Pancreas (tissue), 10 donors: ENCODE measurements at regions not wholly inside any gene's neighbourhood (a gene's known extent, or its start where the extent isn't known, plus 50 kb on each side); places are given as distances from the start of the nearest gene placed in this dataset.

Experiments
- ATAC-seq, 4 donors: fragments of 200-7000 bp; cut with Tn5 transposase; one replicate each; pipeline versions ENCODE4 v1.8.0 to v1.9.1; 2020; ENCODE audit warnings: mild to moderate bottlenecking in 4 of 4, moderate library complexity in 4 of 4
- DNase-seq, 6 donors: peaks; one replicate each; pipeline ENCODE4 v3.0.0-alpha.2; 2020
- FAIRE-seq: peaks from 2 replicates; lab custom pipeline; 2012; peaks lifted over from hg19 to GRCh38; lab: Jason Lieb, UNC
- H3K27ac ChIP-seq, 4 donors: fragments of 200-600 bp; sonication (generic); 1 replicate in 3 of 4; 2 replicates in 1 of 4; pipeline versions ENCODE4 v1.5.0 to v1.8.0; 2020
- H3K27me3 ChIP-seq, 4 donors: fragments of 200-600 bp; one replicate each; pipeline ENCODE4 v1.8.0; 2021
- H3K36me3 ChIP-seq, 3 donors: fragments of 200-600 bp; sonication (generic) in 1 of 3; one replicate each; pipeline versions ENCODE4 v1.5.0 to v1.8.0; 2020 to 2021
- H3K4me1 ChIP-seq, 3 donors: fragments of 200-600 bp; one replicate each; pipeline ENCODE4 v1.8.0; 2021
- H3K4me3 ChIP-seq, 4 donors: fragments of 200-600 bp; sonication (generic) in 2 of 4; one replicate each; pipeline versions ENCODE4 v1.5.0 to v1.8.0; 2020 to 2021
- H3K9me3 ChIP-seq, 4 donors: fragments of 200-600 bp; one replicate each; pipeline ENCODE4 v1.8.0; 2021
- WGBS, 2 donors: extraction: QIAGEN DNeasy Blood & Tissue Kit; methylation state at CpG; one replicate each; pipeline ENCODE4 v1.1.7; 2013; 5-methylcytosine and 5-hydroxymethylcytosine counted together
- intact Hi-C, 3 donors: fragments of 100-400 bp; cut with DNase I; formaldehyde crosslinking; loops; one replicate each; pipeline versions ENCODE4 v1.11.1 to v1.14.2; 2022
- TF ChIP-seq, protein P1 (sequence below), 4 donors: fragments of 200-600 bp; sonication (generic) in 3 of 4; IDR thresholded peaks; one replicate each; pipeline versions ENCODE4 v1.5.0 to v1.8.0; 2021; ENCODE audit warnings: antibody characterized with exemption in 4 of 4
- donor health status: healthy with polysubstance abuse.
- donor health status: DM: no; HTN: no; CAD: no; lungs with moderate emphysema.
- donor health status: DM: no; HTN: no; CAD: no.
- donor health status: control.
- donor health status: control.
- donor health status: Bipolar disorder and iron deficiency.
- donor health status: DM: yes; HTN: yes; CAD: no.
- donor health status: DM: no; HTN: no; CAD: no.
- donor health status: DM: no; HTN: no; CAD: no.
- donor health status: DM: yes; HTN: yes; CAD: no.

DNA sequence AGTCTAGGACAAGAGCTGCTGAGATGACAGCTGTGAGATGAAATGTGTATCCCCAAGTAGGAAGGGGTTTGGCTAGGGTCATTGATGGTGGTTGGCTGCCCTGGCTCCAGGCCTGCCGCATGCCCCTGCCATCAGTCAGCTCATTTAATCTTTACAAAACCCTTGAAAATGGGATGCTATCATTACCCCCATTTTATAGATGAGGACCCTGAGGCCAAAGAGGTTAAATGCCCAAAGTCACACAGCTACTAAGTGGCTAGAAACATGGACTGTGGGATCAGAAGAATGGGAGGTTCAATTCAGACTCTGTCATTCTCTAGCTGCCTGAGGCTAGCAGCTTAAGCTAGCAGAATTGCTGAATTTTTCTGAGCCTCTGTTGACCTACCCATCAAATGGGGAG lies 198.8 kb downstream of the MAF start:
- Histone ChIP-seq H3K27ac (no peak overlapping the region), H3K4me1 (no peaks in the 10 kb centered on the region), H3K4me3 (no peak overlapping the region), H3K36me3 (no peaks in the 10 kb centered on the region), H3K9me3 (no peaks in the 10 kb centered on the region), H3K27me3 (no peaks in the 10 kb centered on the region)
- ATAC-seq (no peak), FAIRE-seq (no peak), DNase-seq (no peak)
- 88 to 100% methylated on average over 1 of the region's 1 CpG for WGBS, 2 donors
- TF ChIP-seq, protein P1, sequence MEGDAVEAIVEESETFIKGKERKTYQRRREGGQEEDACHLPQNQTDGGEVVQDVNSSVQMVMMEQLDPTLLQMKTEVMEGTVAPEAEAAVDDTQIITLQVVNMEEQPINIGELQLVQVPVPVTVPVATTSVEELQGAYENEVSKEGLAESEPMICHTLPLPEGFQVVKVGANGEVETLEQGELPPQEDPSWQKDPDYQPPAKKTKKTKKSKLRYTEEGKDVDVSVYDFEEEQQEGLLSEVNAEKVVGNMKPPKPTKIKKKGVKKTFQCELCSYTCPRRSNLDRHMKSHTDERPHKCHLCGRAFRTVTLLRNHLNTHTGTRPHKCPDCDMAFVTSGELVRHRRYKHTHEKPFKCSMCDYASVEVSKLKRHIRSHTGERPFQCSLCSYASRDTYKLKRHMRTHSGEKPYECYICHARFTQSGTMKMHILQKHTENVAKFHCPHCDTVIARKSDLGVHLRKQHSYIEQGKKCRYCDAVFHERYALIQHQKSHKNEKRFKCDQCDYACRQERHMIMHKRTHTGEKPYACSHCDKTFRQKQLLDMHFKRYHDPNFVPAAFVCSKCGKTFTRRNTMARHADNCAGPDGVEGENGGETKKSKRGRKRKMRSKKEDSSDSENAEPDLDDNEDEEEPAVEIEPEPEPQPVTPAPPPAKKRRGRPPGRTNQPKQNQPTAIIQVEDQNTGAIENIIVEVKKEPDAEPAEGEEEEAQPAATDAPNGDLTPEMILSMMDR (IDR thresholded peaks at IDR 0.05), result no peak
- intact Hi-C loops, result no loop called here

DNA sequence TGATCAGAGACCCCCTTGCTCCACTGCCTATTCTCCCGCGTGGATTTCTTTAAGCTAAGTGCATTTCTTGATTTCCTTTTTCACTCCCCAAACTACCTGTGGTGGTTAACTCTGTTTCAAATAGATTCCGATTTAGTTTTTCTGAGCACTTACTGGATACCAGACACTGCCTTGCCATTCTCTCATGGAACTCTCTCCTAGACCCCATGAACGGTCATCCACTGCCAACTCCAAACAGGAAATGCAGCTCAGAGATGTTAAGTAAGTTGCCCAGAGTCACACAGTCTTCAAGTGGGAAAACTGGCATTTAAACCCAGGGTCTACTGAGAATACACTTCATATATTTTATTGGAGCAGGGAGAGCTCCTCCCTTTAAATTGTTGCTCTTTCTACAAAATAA lies 199.4 kb downstream of the MAF start:
- TF ChIP-seq, protein P1 (IDR thresholded peaks at IDR 0.05), result no peak
- no peak for DNase-seq
- no peaks in the 10 kb centered on the region for H3K9me3 ChIP-seq
- no peaks in the 10 kb centered on the region for H3K36me3 ChIP-seq
- FAIRE-seq, result no peak
- no peaks in the 10 kb centered on the region for H3K4me1 ChIP-seq
- H3K27me3 ChIP-seq, result no peaks in the 10 kb centered on the region
- intact Hi-C loops, result no loop called here
- no peak overlapping the region for H3K27ac ChIP-seq
- no peak overlapping the region for H3K4me3 ChIP-seq
- WGBS, 2 donors, result 79 to 84% methylated on average over 4 of the region's 4 CpGs
- ATAC-seq, result no peak

DNA sequence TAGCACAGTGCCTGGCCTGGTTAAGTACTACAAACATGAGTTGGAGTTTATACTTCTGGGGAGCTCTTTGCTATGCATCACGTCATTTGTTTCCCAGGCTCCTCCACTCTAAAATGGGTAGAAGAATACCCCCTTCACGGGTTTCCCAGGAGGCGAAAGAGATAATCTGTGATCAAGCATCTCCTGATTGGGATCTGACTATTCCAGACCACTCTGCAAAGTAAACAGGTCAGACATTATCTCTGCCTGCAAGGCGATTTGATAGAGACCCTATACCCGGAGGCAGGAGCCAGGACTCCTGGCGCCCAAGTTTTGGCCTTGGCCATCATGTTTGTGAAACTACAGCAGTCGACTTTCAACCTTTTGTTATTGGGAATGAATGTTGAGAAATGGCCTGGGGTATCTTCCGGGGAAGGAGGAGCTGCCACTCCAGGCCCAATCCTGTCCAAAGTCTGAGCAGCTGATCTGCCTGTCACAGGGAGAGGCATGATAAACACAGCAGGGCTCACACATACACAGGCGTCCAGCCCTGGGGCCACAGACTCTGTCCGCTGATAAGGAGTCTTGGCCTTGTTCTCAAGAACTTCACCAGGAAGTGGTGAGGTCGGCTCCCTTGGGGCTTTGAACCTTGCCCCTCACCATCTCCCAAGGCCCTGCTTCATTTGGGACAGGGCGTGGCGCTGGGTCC lies 199.9 kb downstream of the MAF start:
- intact Hi-C loops, result no loop called here
- no peaks in the 10 kb centered on the region for H3K27me3 ChIP-seq
- no peaks in the 10 kb centered on the region for H3K36me3 ChIP-seq
- no peaks in the 10 kb centered on the region for H3K9me3 ChIP-seq
- no peak for DNase-seq
- no peak overlapping the region for H3K4me3 ChIP-seq
- H3K4me1 ChIP-seq, result no peaks in the 10 kb centered on the region
- TF ChIP-seq, protein P1 (IDR thresholded peaks at IDR 0.05), result no peak
- 64 to 67% methylated on average over 13 of the region's 13 CpGs for WGBS, 2 donors
- H3K27ac ChIP-seq, result no peak overlapping the region
- ATAC-seq, result peak in 1 of 4 donors; percentile 34
- FAIRE-seq, result no peak

DNA sequence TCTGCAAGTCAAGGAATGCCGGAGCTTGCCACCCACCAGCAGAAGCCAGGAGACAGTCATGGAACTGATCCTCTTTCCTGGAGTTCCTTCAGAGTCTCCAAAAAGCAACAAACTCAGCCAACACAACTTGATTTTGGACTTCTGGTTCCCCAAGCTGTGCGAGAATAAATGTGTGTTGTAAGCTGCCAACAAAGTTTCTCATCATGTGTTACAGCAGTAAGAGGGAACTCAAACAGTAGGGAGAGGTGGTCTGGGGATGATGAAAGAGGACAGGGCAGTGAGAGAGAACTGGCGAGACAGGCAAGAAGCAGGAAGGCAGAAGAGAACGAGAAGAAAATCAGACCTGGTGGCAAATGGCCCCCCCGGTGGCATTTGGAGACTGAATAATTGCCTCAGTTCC lies 204.9 kb downstream of the MAF start:
- Histone ChIP-seq H3K27me3 (no peaks in the 10 kb centered on the region), H3K4me1 (no peaks in the 10 kb centered on the region), H3K4me3 (no peak overlapping the region), H3K9me3 (no peaks in the 10 kb centered on the region), H3K36me3 (no peaks in the 10 kb centered on the region), H3K27ac (no peak overlapping the region)
- TF ChIP-seq, protein P1 (IDR thresholded peaks at IDR 0.05), result no peak
- DNase-seq, result no peak
- ATAC-seq, result peak in 2 of 4 donors; percentile 11 to 39
- FAIRE-seq, result no peak
- intact Hi-C loops, result no loop called here
- WGBS, 2 donors, result 79 to 82% methylated on average over 5 of the region's 5 CpGs

DNA sequence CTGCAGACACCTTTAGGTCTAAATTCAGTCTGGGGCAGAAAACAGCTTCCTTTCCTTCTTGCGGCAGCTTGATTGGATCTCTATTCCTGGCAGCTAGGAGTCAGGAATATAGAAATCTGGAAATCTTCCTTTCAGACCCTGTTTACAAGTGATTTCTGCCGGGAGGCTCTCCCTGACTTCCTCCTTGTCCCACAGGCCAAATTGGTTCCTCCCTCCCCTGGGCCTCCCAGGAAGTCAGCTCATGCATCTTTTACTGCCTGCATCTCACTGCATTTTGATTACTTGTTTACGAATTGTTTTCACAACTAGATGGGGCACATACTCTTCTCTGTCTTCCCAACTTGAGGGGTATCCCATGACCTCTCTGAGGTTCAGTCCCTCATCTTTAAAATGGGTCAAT lies 206.3 kb downstream of the MAF start:
- WGBS, 2 donors, result 71 to 79% methylated on average over 3 of the region's 3 CpGs
- FAIRE-seq, result no peak

More for the DNA sequence above, 206.3 kb downstream of the MAF start:
- Histone ChIP-seq H3K4me1 (no peaks in the 10 kb centered on the region), H3K4me3 (no peak overlapping the region), H3K27ac (no peak overlapping the region), H3K9me3 (no peaks in the 10 kb centered on the region), H3K36me3 (no peaks in the 10 kb centered on the region), H3K27me3 (no peaks in the 10 kb centered on the region)
- intact Hi-C loops, result no loop called here
- TF ChIP-seq, protein P1 (IDR thresholded peaks at IDR 0.05), result no peak
- DNase-seq (no peak), ATAC-seq (no peak)
